HG03159 (cell line): ENCODE measurements at regions not wholly inside any gene's neighbourhood (a gene's known extent, or its start where the extent isn't known, plus 50 kb on each side); places are given as distances from the start of the nearest gene placed in this dataset.

Source experiments
- ATAC-seq: cut with Tn5 transposase; IDR thresholded peaks from one replicate; pipeline ENCODE4 v1.9.1; 2021; ENCODE audit warnings: mild to moderate bottlenecking, moderate library complexity; ENCODE audit not compliant: unreplicated experiment

DNA sequence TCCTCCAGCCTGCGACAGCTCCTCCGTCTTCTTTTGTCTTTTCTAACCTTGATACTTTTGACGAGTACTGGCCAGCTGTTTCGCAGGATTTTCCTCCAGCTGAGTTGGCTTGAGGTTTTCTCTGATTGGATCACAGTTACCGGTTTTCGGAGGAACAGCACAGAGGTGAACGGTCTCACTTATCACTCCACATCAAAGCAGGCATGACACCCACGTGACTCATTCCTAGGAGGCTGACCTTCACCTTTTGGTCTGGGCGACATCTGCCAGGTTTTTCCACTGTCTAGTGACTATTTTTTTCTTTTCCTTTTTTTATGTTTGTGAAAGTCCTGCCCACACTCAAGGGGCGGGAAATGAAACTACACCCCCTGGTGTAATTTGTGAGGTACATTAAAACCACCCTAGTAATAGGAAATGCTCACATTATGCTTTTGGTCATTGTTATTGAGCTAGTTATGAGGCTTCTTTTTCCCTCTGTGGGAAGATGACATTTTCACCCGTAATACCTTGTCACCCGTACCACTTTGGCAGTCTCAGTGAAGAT lies 319.2 kb downstream of the GADD45G start:
- no peak for ATAC-seq

DNA sequence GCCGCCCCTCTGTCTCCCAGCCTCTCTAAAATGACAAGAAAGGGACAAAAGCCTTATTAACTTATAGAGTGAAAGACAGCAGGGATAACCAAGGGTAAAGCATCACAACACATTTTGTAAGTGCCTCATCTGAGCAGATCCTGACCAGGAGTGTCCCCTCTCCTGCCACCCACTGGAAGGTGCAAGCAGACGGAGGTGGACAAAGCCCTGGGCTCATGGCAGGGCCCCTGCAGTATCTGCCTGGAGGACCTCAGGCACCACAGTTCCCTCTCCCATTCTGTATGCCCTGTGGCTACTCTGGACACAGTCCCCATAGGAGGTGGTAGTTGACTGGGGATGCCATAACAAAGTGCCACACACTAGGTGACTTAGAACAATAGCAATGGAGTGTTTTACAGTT lies 319.8 kb downstream of the GADD45G start:
- no peak for ATAC-seq

DNA sequence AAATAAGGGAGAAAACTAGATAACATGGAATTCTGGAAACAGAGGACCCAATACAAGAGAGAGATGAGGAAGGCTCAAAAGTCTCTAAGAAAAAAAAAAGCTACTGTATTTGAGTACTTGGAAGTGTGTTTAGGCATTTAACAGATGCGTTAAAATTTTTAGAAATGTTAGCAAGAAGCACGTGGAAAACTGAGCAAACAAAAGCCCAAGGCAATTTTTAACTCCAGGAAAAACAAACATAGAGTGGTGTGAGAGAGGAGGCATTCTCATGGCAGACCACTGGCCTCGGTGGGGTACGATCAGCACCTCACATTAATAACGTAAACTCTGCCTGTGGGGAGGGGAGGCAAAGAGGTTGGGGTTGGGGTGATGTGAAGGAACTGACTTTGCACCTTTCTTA lies 321.4 kb downstream of the GADD45G start:
- ATAC-seq: no peak

DNA sequence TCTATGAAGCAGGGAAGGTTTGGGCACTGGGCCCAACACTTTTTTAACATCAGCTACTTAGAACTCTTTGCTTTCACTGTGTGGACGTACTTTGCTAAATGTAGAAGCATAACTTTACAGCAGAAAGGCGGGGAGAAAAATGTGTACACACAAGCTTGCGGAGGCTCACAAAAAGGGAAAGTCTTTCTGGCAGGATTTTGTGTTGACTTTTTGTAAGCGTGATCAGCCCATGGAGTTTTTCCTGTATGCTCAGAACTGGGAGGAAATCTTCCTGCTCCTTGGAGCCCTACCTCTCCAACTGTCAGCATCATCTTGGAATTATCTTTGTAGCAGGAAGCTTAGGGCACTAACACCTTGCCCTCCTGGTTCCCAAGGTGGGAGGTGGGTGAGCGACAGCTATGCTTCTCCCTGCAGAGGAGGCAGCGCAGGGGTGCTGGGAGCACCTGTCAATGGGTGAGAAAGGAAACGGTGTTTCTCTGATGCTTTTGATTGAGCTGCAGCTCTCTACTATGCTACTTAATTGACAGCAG lies 321.9 kb downstream of the GADD45G start:
- ATAC-seq: no peak

DNA sequence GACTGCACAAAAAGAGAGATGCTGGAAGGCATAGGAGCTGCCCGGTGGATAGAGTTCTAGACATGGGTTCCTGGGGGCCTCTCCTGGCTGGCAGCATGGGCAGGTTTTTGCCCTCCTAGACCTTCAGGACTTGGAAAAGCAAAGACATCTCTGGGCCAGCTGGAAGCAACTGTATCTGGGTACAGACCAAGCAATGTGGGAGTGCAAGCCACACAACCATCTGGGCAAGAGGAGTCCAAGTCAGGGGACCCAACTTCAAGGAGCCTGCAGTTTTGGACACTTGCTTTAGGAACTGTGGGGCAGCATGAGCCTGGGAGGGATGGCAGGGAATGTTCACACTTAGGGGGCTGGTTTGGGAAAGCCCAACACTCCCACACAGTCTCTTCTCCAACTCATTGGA lies 323.3 kb downstream of the GADD45G start:
- ATAC-seq: no peak

DNA sequence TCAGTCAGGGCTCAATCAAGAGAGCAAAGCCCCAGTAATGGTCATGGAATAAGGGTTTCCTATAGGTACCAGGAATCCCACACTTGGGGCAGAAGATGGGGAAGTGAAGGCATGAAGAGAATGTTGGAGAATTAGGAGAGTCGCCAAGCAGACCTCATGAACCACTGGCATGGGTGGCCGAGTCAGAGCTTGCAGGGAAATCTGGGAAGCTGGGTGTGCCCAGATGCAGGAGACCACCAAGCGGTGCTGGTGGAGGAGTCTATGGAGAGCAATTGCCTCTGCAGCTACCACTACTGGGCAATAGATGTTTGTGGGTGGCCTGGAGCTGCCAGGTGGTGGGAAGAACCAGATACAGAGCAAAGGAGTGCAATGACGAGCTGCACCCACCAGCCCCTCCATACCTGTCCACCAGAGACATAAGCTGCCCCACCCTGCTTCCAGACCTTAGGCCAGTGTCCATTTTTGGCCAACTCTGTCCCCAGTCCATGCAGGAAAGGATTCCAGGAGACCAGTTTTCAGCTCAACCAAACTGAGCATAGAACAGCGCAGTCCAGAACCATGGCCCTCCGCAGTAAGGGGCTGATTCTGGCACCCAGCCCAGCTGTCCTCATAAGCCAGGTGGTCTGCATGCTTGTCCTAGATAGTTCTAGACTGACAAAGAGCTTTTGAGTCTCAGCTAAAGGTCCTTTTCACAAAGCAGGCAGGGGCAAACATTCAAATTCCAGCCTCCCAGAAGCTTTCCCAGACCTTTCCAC lies 323.9 kb downstream of the GADD45G start:
- ATAC-seq: no peak

DNA sequence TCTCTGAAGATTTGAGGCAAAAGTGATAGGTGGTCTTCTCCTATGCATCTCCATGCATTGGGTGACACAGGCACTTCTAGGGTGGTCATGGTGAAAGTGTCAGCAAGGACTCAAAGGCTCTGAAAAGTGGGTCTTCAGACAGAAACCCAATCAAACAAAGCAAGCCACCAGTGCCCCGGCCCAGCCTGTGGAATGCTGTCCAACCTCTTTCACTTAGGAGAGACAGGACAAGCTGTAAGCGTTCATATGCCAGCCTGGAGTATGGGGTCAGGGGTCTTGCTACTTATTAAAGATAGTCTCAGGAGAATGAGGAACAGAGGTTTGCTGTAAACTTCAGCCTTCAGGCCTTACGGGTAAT lies 324.5 kb downstream of the GADD45G start:
- no peak for ATAC-seq

DNA sequence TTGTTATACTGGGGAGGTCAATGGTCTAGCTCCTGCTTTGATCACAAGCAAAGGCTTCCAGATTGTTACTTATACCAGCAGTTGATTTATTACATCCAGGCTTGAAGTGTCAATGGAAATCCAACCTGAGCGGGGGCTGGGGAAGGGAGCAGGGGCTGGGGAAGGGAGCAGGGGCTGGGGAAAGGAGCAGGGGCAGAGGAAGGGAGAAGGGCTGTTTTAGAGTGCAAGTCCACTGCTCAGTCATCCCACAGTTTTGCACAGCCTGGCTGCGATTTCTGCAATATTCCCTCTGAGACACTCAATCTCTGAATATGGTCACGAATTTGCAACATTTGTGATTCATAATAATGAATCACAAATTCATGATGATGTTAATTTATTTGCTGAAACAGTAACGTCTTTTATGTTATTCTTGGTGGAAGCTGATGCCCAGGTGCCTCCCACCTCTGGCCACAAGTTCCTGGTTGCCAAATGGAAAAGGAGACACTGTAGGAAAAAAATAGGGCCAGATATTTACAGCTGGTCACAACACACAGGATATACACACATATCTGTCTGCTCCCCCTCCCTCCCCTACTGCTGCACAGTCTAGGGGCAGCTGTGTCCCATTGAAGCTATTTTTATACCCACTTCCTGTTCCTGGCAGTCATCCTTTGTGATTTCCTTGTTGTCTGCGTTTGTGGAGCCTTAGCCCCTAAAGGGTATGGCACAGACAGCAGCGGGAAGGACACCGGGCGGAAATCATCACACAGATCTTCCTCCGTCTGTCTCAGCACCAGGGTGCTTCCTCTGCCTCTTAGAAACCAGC lies 325.1 kb downstream of the GADD45G start:
- no peak for ATAC-seq

DNA sequence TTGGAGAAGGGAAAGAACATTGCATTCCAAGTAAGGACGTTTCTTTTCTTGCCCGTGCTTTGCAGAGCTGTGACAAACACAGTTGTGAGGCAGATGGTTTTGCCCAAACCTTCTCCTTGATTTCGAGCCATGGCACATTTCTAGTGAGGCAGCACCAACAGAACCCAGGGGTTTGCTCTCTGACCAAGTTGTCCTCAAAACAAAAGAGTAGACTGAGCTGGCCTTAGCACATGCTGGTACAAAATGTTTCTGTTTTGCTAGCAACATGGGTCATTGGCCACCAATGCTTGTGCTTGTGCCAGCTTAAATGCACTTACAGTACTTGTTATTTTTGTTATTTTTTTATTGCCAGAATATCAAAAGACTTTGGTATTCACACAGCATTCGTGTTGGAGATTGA lies 328.8 kb downstream of the GADD45G start:
- no peak for ATAC-seq

DNA sequence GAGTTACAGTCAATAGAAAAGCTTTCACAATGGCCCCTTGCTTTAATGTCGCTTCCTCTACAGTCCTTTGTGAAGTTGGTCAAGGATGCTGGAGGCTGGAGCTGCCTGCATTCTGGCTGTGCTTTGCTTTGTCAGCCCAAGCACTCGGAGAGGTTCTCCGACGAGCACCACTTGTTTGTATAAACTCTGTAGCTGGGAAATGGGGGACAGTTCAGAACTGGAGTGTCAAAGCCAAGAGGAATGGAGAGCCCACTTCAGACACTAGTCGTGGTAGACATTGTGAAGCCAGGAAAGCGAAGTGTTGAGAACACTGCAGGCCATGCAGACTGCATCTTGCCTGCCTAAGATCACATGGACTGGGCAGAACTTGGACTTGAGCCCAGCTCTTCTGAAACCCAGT lies 330.3 kb downstream of the GADD45G start:
- ATAC-seq: no peak

DNA sequence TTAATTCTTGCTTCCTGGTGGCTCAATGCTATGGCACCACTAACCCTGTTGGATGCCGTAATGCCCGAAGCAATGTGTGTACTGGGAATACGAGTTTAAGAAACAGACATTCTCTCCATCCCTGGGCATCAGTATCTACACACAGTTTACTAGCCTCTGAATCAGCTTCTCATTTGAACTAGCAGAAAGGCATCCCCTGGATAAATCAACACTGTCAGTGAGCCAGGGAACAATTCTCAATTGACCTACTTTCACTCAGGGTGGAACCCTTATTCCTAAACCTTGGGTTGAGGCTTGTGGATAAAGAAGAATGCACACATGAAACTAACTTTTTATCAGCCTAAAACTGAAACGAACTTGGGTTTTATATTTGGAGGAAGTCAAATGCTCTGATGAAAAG lies 331.0 kb downstream of the GADD45G start:
- no peak for ATAC-seq

DNA sequence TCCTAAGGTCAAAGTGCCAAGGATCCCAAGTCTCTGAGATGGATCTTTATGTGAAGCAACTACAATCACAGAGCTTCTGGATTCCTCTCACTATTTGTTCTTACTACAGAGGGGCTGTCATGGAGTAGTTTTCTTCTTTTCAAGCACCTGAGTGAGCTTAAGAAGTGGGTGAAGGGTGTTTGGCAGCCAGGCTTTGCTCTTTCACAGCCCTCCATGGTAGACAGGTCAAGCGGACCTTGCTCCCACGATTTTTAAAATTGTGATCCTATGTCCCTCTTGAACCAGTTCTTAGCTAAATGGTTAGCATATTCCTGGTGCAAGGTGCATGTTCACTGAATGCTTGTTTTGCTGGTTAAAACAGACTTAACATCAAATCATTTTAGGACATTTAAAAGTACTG lies 332.2 kb downstream of the GADD45G start:
- no peak for ATAC-seq

DNA sequence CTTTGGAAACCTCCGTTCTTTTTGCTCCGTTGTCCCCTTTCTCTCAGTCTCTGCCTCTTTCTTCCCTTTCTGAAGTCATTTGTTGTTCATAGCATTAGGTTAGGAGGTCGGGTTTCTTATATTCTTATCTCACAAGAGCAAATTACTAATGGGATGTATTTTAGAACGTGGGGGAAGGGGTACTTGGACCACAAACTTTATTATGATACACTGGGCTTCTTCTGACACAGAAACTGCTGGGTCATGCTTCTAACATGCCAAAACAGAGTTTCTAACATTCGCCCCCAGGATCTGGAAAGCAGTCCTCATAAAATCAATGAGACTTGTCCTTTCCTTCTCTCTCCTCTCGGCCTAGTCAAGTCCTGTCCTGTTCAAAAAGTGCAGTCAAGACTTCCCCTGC lies 334.4 kb downstream of the GADD45G start:
- no peak for ATAC-seq

DNA sequence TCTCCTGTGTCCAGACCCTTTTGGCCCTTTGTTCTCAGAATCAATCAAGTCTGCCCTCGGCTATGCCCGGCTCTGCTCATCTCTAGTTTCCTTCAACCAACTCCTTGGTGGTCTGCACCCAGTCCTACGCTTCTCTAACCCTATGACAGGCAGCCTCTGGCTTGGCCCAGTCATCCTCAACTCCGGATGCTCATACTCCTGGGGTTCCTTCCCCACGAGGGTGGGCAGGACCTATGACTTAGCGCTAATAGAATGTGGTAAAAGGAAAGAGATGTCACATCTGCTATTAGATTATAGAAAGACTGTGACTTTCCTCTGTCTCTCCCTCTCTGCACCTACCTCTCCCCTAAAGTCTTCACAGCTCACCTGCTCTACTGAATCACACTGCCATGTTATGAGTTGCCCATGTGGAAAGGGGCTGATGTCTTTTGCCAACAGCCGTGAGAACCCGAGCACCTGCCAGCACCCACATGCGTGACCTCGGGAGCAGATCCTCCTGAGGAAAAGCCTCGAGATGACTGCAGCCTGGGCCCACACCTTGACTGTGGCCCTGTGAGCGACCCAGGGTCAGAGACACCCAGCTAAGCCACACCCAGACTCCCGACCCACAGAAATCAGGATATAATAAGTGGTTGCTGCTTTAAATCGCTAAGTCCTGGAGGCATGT lies 334.9 kb downstream of the GADD45G start:
- no peak for ATAC-seq

DNA sequence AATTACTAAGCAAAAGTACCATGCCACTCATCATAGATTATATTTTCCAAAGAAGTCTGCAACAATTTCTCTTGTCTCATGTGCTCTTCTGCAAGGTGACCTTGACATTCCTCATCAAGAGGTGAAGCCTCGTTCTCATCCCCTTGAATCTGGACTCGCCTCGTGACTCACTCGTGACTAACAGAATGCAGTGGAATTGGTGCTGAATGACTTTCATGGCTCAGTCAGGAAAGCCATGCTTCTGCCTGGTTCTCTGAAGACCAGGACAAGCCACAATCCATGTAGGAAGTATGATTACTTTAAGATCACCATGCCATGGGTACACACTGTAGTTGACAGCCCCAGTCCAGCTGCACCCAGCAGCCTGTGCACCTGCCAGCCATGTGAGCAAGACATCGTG lies 335.8 kb downstream of the GADD45G start:
- no peak for ATAC-seq

DNA sequence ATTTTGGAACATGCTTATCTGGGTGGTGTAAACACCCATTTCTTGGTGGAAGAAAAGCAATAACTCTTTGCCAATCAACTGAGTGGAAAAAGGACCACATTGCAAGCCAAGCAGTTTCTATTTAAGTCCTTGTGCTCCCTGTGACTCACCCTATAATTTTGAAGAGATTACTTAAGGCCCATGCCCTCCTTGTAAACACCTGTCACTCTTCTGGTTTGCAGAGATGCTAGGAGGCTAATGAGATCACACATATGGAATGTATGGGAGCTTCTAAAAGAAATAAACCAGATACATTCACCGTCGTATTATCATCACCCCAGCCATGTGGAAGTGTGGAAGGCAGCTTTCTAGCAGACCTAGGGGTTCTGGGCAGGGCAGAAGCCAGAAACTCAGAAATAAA lies 337.1 kb downstream of the GADD45G start:
- ATAC-seq: no peak

DNA sequence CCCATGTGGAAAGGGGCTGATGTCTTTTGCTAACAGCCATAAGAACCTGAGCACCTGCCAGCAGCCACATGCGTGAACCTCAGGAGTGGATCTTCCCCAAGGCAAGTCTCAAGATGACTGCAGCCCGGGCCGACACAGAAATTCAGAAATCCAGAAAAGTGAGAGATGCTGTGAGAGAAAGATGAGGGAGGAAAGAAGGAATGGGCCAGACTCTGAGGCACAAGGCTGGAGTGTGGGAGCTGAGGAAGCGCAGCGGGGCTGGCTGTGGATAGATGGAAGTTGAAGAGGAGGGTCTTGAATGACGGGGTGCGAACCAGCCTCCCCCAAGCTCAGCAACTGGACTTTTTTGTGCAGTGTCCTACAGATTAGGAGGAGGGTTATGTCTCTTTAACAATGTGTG lies 337.8 kb downstream of the GADD45G start:
- ATAC-seq: no peak

DNA sequence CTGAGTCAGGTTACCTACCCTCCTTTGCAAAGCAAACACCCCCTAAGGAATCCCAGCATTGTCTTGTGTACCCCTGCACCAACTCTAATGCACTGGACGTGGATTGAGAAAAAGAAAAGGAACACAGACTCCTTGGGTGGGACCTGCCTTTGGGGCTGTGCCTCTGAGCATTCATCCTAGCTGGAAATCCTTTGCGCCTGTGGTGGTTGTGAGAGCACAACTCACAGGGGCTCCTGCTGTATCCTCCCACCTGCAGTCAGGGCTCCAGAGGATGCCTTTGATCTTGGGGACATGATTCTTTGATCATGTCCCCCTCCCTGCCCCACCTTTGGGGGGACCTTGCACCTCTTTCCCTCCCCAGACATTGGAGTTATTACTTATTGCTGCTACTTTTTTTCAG lies 338.5 kb downstream of the GADD45G start:
- ATAC-seq: no peak

DNA sequence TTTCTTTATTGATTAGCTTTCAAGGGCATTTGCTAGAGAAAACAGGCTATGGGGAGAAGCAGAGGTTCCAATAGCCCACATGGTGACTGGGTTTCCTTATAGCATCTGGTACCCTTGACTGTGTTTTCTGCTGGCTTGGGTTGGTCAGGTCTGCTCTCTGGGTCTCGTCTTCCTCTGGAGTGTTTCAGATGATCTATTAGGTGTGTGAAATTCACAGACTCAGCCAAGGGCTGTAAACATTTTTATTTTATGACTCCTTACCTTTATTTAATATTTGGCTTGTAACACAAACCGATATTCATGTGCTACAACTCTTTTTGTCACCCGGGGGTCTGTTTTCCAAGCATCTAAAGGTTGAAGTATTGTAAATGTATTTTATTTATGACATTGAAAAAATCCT lies 338.9 kb downstream of the GADD45G start:
- no peak for ATAC-seq

DNA sequence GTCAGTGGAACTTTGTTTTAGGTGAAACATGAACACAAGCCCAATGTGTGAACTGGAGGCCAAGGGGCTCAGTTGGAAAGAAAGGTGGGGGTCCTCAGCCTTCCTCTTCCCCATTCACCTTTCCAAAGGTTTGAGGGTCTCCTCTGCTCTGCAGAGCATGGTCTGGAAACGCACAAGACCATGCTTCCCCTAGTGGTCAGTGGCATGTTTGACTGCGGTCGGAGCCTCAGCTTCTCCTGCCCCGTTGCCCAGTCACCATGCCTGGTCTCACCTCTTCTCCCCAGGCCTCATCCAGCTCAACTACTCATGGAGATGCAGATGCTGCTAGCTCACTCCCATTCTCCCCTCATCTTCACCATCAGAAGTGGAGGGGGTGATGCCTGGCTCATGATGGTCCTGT lies 340.3 kb downstream of the GADD45G start:
- ATAC-seq: no peak

DNA sequence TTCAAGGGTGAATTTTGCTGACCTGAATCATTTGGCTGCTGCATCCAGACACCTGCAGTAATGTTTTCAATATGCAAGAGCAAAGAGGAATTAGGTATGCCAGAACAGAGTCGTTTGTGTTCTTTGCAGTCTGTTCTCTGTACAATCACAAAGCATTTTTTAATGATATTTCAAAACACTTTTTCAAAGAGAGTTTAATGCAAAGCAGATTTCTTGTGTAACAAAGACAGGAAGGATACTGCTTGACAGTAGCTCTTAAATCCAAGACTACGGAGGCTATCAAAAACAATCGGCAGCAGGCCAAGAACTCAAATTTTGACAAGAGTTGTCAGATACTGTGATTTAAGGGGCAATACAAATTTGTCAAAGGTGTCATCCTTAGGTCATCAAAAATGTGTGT lies 341.9 kb downstream of the GADD45G start:
- ATAC-seq: no peak

DNA sequence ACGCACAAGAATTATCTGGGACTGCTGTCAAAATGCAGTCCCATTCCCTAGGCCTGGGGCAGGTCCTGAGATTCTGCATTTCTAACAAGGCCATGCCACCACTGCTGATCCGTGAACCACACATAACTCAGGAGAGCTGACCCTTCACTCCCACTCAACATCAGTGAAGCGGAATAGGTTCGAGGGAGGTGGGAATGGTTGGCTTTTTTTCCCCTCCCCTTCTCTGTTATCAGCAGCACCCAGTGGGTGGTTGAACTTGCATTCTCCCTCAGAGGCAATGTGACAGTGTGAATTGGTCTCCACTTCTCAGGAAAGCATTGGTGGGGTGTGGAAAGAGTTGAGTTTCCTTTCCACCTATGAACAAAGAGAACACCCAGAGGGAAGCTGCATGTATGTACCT lies 344.3 kb downstream of the GADD45G start:
- no peak for ATAC-seq
